Skeletal muscle tissue (tissue), 3 donors: ENCODE measurements at regions not wholly inside any gene's neighbourhood (a gene's known extent, or its start where the extent isn't known, plus 50 kb on each side); places are given as distances from the start of the nearest gene placed in this dataset.

ENCODE experiments used
- H3K27ac ChIP-seq: one replicate; pipeline ENCODE4 v1.7.0; 2013; ENCODE audit warnings: mild to moderate bottlenecking, low read depth, low read length, inconsistent platforms
- H3K27me3 ChIP-seq, 3 donors: one replicate each; pipeline ENCODE4 v1.7.0; 2013; ENCODE audit warnings: low read length in 3 of 3; ENCODE audit not compliant: control insufficient read depth in 3 of 3, insufficient read depth in 3 of 3
- H3K36me3 ChIP-seq, 3 donors: one replicate each; pipeline ENCODE4 v1.7.0; 2013; ENCODE audit warnings: low read length in 3 of 3; ENCODE audit not compliant: control insufficient read depth in 3 of 3, insufficient read depth in 3 of 3
- H3K4me1 ChIP-seq, 3 donors: one replicate each; pipeline ENCODE4 v1.7.0; 2013; ENCODE audit warnings: low read length in 3 of 3, mild to moderate bottlenecking in 3 of 3; ENCODE audit not compliant: control insufficient read depth in 3 of 3, insufficient read depth in 3 of 3
- H3K4me3 ChIP-seq, 3 donors: one replicate each; pipeline ENCODE4 v1.7.0; 2013; ENCODE audit warnings: low read length in 3 of 3
- H3K9ac ChIP-seq, 3 donors: one replicate each; pipeline ENCODE4 v1.7.0; 2013; ENCODE audit warnings: low read length in 3 of 3, mild to moderate bottlenecking in 3 of 3, moderate library complexity in 2 of 3, low read depth in 1 of 3
- H3K9me3 ChIP-seq, 3 donors: one replicate each; pipeline ENCODE4 v1.7.0; 2013; ENCODE audit warnings: low read length in 3 of 3; ENCODE audit not compliant: control insufficient read depth in 3 of 3
- donor health status: Osteomylitis.

DNA sequence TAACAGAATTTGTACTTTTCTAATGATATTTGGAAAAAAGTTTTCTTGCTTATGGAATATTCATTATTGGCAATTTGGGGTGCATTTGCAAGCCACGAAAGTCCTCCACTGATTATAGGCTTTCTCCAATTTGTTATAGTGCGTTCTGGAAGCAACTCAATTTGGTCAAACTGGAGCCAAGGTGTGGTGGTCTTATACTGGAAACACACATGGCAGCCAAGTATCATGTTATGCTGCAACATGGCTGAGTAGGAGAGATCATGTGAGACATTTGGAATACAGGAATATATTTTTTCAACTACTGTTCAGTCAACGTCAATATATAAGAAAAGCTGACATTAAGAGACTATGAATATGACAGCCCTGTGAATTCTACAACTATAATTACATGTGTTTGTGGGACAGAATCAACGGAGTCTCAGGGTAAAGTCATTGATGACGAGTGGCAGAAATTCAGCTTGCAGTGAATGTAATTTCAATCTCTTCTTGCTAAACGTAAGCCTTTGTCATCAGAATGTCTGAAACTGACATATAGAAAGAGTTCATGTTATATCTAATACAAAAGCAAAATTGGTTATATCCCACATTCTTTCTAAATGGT lies 83.8 kb upstream of the FIBIN start:
- Histone ChIP-seq H3K9ac (no peak overlapping the region), H3K27me3 (no peaks in the 10 kb centered on the region), H3K4me3 (no peak overlapping the region), H3K9me3 (no peaks in the 10 kb centered on the region), H3K27ac (no peak overlapping the region), H3K4me1 (no peaks in the 10 kb centered on the region), H3K36me3 (no peaks in the 10 kb centered on the region)

GRCh38 chr11:26914968-26915367 lies 78.9 kb upstream of the FIBIN start:
- H3K27me3 ChIP-seq, result no peaks in the 10 kb centered on the region
- H3K36me3 ChIP-seq, result no peaks in the 10 kb centered on the region
- H3K27ac ChIP-seq, result no peak overlapping the region

GRCh38 chr11:26916805-26917204 lies 77.1 kb upstream of the FIBIN start:
- Histone ChIP-seq H3K4me3 (no peak overlapping the region), H3K36me3 (no peaks in the 10 kb centered on the region), H3K27me3 (no peaks in the 10 kb centered on the region), H3K9ac (no peak overlapping the region), H3K9me3 (no peaks in the 10 kb centered on the region), H3K27ac (no peak overlapping the region), H3K4me1 (no peaks in the 10 kb centered on the region)

More at GRCh38 chr11:26914968-26915367, 78.9 kb upstream of the FIBIN start:
- Histone ChIP-seq H3K4me1 (no peaks in the 10 kb centered on the region), H3K9ac (no peak overlapping the region), H3K4me3 (no peak overlapping the region), H3K9me3 (no peaks in the 10 kb centered on the region)

DNA sequence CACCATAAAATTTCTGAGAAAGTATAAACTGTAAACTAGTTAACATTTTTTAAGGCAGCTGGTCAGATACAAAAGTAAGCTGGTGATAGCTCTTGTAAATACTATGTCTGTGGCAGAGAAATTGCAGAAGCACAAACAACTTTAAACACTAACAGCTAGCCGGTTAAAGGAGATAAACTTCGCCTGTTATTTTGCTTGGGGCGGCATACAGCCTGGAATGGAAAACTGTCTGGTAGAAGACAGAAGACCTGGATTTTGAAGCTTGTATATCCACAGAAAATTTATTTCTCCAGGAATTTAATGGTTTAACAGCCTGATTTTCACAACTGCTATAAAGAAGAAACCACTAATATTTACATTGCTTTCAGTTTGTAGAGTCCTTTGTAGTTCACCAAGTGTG lies 65.3 kb upstream of the FIBIN start:
- no peaks in the 10 kb centered on the region for H3K4me1 ChIP-seq
- H3K9me3 ChIP-seq, result no peaks in the 10 kb centered on the region
- no peak overlapping the region for H3K9ac ChIP-seq
- no peaks in the 10 kb centered on the region for H3K36me3 ChIP-seq
- H3K27ac ChIP-seq, result no peak overlapping the region
- H3K27me3 ChIP-seq, result no peaks in the 10 kb centered on the region
- H3K4me3 ChIP-seq, result no peak overlapping the region

- Histone ChIP-seq H3K9me3 (no peaks in the 10 kb centered on the region), H3K4me1 (no peaks in the 10 kb centered on the region), H3K9ac (no peak overlapping the region), H3K27me3 (no peaks in the 10 kb centered on the region), H3K27ac (no peak overlapping the region), H3K4me3 (no peak overlapping the region), H3K36me3 (no peaks in the 10 kb centered on the region)
These were observed 64.0 kb upstream of the FIBIN start for GRCh38 chr11:26929806-26930517.

DNA sequence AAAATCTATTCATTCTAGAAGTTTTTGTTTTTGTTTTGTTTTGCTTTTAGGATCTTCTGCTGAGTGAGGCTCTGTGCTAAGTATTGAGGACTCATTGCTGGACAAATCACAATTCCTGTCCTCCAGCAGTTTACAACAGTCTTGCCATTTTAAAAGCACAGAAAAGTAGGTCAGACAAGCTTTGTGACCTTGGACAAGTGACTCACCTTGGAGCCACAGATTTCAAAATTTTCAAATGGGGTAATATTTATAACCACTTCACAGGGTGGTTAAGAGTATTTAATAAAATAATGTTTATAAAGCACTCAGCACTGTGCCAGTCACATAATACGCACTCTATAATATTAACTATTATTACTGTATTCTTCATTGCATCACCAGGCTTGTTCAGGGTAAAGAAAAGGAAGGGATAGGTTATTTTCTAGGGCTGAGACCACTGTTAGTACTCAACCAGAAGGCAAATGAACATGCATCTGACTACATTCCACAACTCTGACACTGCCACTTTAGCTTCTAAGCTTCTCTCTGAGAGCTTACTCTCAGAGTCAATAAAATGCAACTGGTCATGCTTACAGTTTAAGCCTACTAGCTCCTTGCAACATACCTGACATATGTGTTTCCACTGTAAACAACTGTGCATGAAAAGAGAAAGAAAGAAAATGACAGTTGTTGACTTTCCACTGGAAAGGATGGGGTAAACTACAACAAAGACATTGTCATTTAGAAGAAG lies 63.2 kb upstream of the FIBIN start:
- Histone ChIP-seq H3K36me3 (no peaks in the 10 kb centered on the region), H3K4me3 (no peak overlapping the region), H3K27me3 (no peaks in the 10 kb centered on the region), H3K4me1 (no peaks in the 10 kb centered on the region), H3K9me3 (no peaks in the 10 kb centered on the region), H3K9ac (no peak overlapping the region), H3K27ac (no peak overlapping the region)

DNA sequence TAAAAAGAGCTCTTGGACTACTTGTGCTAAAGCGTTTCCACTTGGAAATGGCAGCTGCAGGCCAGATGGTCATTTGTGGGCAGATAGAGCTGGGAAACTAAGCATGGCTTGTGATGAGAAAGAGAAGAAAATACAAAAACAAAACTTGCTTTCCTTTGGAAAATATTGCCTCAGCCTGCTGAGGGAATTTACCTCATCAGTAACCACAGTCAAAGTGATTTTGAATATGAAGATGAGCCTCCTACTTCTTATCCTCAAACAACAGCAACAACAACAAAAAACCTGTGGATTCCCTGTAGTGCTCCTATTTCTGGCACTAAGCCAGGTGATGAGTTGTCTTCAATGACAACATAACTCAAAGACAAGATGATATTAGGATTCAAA lies 62.7 kb upstream of the FIBIN start:
- Histone ChIP-seq H3K36me3 (no peaks in the 10 kb centered on the region), H3K27me3 (no peaks in the 10 kb centered on the region), H3K9ac (no peak overlapping the region), H3K27ac (no peak overlapping the region), H3K9me3 (no peaks in the 10 kb centered on the region), H3K4me3 (no peak overlapping the region), H3K4me1 (no peaks in the 10 kb centered on the region)

- Histone ChIP-seq H3K27ac (no peak overlapping the region), H3K4me1 (no peaks in the 10 kb centered on the region), H3K36me3 (no peaks in the 10 kb centered on the region), H3K9ac (no peak overlapping the region), H3K27me3 (no peaks in the 10 kb centered on the region), H3K9me3 (no peaks in the 10 kb centered on the region), H3K4me3 (no peak overlapping the region)
These were observed 62.0 kb upstream of the FIBIN start for GRCh38 chr11:26931881-26932280.

DNA sequence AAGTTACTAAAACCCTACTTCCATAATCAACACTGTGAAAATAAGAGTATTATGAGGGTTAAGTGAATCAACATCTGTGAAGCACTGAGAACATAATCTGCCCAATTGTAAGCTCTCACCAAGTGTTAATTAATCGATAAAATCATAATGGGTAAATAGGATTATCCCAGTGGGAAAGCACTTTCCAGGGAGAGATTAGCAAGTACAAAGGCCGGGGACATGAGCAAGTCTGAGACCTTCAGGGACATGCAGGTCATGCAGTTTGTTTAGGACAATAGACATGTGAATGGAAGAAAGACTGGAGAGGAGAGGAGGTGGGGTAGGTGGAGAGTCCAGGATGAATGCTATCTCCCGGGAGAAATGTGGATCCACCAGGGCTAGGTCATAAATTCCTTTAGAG lies 57.8 kb upstream of the FIBIN start:
- Histone ChIP-seq H3K9ac (no peak overlapping the region), H3K4me1 (no peaks in the 10 kb centered on the region), H3K9me3 (no peaks in the 10 kb centered on the region), H3K36me3 (no peaks in the 10 kb centered on the region), H3K4me3 (no peak overlapping the region), H3K27ac (no peak overlapping the region), H3K27me3 (no peaks in the 10 kb centered on the region)

DNA sequence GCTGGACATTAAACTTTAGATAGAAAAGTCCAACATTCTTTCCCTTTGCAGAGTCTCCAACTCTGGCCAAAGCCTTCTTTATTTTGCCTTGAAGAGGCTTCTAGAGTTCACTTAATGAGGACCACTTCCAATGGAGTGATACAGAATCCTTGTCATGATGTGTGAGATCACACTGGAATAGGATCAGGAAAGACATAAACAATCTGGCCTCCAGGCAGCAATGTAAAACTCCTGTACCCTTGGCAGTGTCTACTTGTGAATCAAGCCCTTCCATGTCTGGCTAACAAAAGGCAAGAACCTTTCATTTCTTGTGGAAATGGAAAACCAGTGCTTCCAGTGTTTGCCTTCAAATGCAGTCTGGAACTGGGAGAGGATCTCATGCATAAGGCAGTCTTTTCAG lies 56.5 kb upstream of the FIBIN start:
- H3K4me1 ChIP-seq, result no peaks in the 10 kb centered on the region
- no peak overlapping the region for H3K9ac ChIP-seq
- H3K4me3 ChIP-seq, result no peak overlapping the region
- H3K27me3 ChIP-seq, result no peaks in the 10 kb centered on the region
- no peaks in the 10 kb centered on the region for H3K36me3 ChIP-seq
- H3K9me3 ChIP-seq, result no peaks in the 10 kb centered on the region
- H3K27ac ChIP-seq, result no peak overlapping the region
